ENCODE measurements at regions not wholly inside any gene's neighbourhood (a gene's known extent, or its start where the extent isn't known, plus 50 kb on each side); places are given as distances from the start of the nearest gene placed in this dataset.

DNA sequence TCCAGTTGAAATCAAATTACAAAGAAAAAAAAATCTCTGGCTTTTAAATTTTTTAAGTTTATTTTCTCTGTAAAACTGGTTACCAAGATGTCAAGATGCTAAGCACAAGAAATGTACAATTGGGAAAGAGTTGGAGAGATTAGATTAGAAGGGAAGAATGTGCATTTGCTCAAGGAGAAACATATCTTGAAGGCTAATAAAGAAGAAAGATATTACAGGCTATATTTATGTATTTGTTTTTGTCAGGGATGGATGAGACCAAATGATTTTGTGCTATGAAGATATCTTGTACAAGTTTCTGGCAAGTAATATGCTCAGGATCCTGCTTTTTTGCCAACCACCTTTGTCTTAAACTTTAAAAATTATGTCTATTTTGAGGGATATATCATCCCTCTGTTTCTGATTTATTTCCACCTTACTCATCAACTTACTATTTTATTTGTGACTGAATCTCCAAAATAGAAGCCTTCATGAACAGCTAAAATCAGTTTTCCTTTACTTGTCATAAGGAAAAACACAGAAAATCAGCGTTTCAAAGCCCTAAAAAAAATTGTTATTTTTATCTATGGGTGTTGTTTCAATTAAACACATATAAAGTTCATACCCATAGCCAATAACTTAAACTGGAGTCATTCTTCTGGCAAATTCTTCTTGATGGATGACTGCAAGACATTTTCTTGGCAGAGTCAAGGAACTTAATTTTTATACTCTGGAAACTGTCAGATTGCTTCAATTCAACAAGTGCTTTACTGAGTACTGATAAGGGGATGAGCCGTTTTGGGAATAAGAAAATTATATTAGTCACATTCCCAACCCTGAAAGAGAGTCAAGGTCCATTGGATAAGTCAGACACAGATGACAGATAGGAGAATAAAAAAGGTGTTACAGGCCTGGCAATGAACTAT lies 141.8 kb downstream of the CTH start:
- DNase-seq (ENCODE audit: low spot score) (no peak), ATAC-seq (no peak)
- Mint-ChIP-seq H3K4me1 (peaks cover 18% of the 10 kb centered on the region), H3K27ac (no peak overlapping the region), H3K4me3 (no peak overlapping the region), H3K27me3 (ENCODE audit: low read depth) (no peaks in the 10 kb centered on the region), H3K9me3 (no peaks in the 10 kb centered on the region), H3K36me3 (no peaks in the 10 kb centered on the region)
- CTCF ChIA-PET = no interaction called here
- POLR2A ChIA-PET = interaction anchor here (1.1 kb wide), 1 partner anchor 12 kb away, joined by 4 read pairs; no protein-coding TSS in a partner anchor
- TF ChIP-seq ZNF423 (CRISPR knock-in tag; IDR thresholded peaks at IDR 0.05) (no peak), IRF2 (CRISPR knock-in tag; IDR thresholded peaks at IDR 0.05; ENCODE audit: borderline replicate concordance, low read depth) (no peak), ZNF396 (CRISPR knock-in tag; IDR thresholded peaks at IDR 0.05; ENCODE audit: borderline replicate concordance) (no peak), MXD4 (CRISPR knock-in tag; IDR thresholded peaks at IDR 0.05; ENCODE audit: borderline replicate concordance) (no peak), NFATC4 (CRISPR knock-in tag; IDR thresholded peaks at IDR 0.05) (no peak), NR1H2 (CRISPR knock-in tag; IDR thresholded peaks at IDR 0.05) (no peak), ZNF317 (CRISPR knock-in tag; IDR thresholded peaks at IDR 0.05; ENCODE audit: borderline replicate concordance, low read depth) (no peak), EMX1 (CRISPR knock-in tag; IDR thresholded peaks at IDR 0.05) (no peak), SP1 (CRISPR knock-in tag; conservative IDR thresholded peaks at IDR 0.05) (no peak), MYBL2 (CRISPR knock-in tag; IDR thresholded peaks at IDR 0.05) (no peak), SMAD3 (CRISPR knock-in tag; IDR thresholded peaks at IDR 0.05; ENCODE audit: borderline replicate concordance) (no peak), TEAD4 (CRISPR knock-in tag; IDR thresholded peaks at IDR 0.05) (no peak)
- TF ChIP-seq, protein P1, sequence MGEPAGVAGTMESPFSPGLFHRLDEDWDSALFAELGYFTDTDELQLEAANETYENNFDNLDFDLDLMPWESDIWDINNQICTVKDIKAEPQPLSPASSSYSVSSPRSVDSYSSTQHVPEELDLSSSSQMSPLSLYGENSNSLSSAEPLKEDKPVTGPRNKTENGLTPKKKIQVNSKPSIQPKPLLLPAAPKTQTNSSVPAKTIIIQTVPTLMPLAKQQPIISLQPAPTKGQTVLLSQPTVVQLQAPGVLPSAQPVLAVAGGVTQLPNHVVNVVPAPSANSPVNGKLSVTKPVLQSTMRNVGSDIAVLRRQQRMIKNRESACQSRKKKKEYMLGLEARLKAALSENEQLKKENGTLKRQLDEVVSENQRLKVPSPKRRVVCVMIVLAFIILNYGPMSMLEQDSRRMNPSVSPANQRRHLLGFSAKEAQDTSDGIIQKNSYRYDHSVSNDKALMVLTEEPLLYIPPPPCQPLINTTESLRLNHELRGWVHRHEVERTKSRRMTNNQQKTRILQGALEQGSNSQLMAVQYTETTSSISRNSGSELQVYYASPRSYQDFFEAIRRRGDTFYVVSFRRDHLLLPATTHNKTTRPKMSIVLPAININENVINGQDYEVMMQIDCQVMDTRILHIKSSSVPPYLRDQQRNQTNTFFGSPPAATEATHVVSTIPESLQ (CRISPR knock-in tag; IDR thresholded peaks at IDR 0.05) = no peak
- TF ChIP-seq, protein P2, sequence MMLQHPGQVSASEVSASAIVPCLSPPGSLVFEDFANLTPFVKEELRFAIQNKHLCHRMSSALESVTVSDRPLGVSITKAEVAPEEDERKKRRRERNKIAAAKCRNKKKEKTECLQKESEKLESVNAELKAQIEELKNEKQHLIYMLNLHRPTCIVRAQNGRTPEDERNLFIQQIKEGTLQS (CRISPR knock-in tag; conservative IDR thresholded peaks at IDR 0.05) = no peak
- TF ChIP-seq, protein P3, sequence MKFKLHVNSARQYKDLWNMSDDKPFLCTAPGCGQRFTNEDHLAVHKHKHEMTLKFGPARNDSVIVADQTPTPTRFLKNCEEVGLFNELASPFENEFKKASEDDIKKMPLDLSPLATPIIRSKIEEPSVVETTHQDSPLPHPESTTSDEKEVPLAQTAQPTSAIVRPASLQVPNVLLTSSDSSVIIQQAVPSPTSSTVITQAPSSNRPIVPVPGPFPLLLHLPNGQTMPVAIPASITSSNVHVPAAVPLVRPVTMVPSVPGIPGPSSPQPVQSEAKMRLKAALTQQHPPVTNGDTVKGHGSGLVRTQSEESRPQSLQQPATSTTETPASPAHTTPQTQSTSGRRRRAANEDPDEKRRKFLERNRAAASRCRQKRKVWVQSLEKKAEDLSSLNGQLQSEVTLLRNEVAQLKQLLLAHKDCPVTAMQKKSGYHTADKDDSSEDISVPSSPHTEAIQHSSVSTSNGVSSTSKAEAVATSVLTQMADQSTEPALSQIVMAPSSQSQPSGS (CRISPR knock-in tag; IDR thresholded peaks at IDR 0.05; ENCODE audit: borderline replicate concordance, low read depth) = no peak
- TF ChIP-seq, protein P4, sequence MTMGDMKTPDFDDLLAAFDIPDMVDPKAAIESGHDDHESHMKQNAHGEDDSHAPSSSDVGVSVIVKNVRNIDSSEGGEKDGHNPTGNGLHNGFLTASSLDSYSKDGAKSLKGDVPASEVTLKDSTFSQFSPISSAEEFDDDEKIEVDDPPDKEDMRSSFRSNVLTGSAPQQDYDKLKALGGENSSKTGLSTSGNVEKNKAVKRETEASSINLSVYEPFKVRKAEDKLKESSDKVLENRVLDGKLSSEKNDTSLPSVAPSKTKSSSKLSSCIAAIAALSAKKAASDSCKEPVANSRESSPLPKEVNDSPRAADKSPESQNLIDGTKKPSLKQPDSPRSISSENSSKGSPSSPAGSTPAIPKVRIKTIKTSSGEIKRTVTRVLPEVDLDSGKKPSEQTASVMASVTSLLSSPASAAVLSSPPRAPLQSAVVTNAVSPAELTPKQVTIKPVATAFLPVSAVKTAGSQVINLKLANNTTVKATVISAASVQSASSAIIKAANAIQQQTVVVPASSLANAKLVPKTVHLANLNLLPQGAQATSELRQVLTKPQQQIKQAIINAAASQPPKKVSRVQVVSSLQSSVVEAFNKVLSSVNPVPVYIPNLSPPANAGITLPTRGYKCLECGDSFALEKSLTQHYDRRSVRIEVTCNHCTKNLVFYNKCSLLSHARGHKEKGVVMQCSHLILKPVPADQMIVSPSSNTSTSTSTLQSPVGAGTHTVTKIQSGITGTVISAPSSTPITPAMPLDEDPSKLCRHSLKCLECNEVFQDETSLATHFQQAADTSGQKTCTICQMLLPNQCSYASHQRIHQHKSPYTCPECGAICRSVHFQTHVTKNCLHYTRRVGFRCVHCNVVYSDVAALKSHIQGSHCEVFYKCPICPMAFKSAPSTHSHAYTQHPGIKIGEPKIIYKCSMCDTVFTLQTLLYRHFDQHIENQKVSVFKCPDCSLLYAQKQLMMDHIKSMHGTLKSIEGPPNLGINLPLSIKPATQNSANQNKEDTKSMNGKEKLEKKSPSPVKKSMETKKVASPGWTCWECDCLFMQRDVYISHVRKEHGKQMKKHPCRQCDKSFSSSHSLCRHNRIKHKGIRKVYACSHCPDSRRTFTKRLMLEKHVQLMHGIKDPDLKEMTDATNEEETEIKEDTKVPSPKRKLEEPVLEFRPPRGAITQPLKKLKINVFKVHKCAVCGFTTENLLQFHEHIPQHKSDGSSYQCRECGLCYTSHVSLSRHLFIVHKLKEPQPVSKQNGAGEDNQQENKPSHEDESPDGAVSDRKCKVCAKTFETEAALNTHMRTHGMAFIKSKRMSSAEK (CRISPR knock-in tag; IDR thresholded peaks at IDR 0.05; ENCODE audit: borderline replicate concordance) = no peak
- TF ChIP-seq, protein P5, sequence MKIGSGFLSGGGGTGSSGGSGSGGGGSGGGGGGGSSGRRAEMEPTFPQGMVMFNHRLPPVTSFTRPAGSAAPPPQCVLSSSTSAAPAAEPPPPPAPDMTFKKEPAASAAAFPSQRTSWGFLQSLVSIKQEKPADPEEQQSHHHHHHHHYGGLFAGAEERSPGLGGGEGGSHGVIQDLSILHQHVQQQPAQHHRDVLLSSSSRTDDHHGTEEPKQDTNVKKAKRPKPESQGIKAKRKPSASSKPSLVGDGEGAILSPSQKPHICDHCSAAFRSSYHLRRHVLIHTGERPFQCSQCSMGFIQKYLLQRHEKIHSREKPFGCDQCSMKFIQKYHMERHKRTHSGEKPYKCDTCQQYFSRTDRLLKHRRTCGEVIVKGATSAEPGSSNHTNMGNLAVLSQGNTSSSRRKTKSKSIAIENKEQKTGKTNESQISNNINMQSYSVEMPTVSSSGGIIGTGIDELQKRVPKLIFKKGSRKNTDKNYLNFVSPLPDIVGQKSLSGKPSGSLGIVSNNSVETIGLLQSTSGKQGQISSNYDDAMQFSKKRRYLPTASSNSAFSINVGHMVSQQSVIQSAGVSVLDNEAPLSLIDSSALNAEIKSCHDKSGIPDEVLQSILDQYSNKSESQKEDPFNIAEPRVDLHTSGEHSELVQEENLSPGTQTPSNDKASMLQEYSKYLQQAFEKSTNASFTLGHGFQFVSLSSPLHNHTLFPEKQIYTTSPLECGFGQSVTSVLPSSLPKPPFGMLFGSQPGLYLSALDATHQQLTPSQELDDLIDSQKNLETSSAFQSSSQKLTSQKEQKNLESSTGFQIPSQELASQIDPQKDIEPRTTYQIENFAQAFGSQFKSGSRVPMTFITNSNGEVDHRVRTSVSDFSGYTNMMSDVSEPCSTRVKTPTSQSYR (CRISPR knock-in tag; IDR thresholded peaks at IDR 0.05) = no peak
- TF ChIP-seq, protein P6, sequence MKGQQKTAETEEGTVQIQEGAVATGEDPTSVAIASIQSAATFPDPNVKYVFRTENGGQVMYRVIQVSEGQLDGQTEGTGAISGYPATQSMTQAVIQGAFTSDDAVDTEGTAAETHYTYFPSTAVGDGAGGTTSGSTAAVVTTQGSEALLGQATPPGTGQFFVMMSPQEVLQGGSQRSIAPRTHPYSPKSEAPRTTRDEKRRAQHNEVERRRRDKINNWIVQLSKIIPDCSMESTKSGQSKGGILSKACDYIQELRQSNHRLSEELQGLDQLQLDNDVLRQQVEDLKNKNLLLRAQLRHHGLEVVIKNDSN (CRISPR knock-in tag; IDR thresholded peaks at IDR 0.05) = no peak
- TF ChIP-seq, protein P7, sequence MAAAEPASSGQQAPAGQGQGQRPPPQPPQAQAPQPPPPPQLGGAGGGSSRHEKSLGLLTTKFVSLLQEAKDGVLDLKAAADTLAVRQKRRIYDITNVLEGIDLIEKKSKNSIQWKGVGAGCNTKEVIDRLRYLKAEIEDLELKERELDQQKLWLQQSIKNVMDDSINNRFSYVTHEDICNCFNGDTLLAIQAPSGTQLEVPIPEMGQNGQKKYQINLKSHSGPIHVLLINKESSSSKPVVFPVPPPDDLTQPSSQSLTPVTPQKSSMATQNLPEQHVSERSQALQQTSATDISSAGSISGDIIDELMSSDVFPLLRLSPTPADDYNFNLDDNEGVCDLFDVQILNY (CRISPR knock-in tag; IDR thresholded peaks at IDR 0.05) = no peak
- TF ChIP-seq, protein P8, sequence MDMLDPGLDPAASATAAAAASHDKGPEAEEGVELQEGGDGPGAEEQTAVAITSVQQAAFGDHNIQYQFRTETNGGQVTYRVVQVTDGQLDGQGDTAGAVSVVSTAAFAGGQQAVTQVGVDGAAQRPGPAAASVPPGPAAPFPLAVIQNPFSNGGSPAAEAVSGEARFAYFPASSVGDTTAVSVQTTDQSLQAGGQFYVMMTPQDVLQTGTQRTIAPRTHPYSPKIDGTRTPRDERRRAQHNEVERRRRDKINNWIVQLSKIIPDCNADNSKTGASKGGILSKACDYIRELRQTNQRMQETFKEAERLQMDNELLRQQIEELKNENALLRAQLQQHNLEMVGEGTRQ (CRISPR knock-in tag; IDR thresholded peaks at IDR 0.05) = no peak

Measured in WTC11 (cell line).